ENCODE measurements at regions not wholly inside any gene's neighbourhood (a gene's known extent, or its start where the extent isn't known, plus 50 kb on each side); places are given as distances from the start of the nearest gene placed in this dataset.

- no peak for TF ChIP-seq TAF7 (optimal IDR thresholded peaks at IDR 0.05; ENCODE audit: borderline replicate concordance, low read depth, low read length)
- no peak for TF ChIP-seq KDM4A (IDR thresholded peaks at IDR 0.05; ENCODE audit: low read depth, low read length, severe bottlenecking)
- no peak for TF ChIP-seq SUZ12 (IDR thresholded peaks at IDR 0.05; ENCODE audit: low read length)
Measured at GRCh38 chr2:37501113-37501512, 156.7 kb downstream of the QPCT start (continued).

All from H1 (cell line).